Sigmoid colon (tissue), 4 donors: ENCODE measurements at regions not wholly inside any gene's neighbourhood (a gene's known extent, or its start where the extent isn't known, plus 50 kb on each side); places are given as distances from the start of the nearest gene placed in this dataset.
"Not testable (repeated sequence)": the region's sequence is repeated elsewhere in the genome, so short reads cannot be mapped to it uniquely, and the experiment has no call there.

Experiments
- EP300 ChIP-seq, 4 donors: sonication (generic); formaldehyde crosslinking; IDR thresholded peaks; one replicate each; pipeline ENCODE4 v1.6.1; 2017; ENCODE audit warnings: antibody characterized with exemption in 4 of 4
- TF ChIP-seq, protein P1 (sequence below), 4 experiments: fragments of 450-650 bp in 3 of 4; fragments of 200-600 bp in 1 of 4; IDR thresholded peaks; one replicate each; pipeline ENCODE4 v1.5.1; 2016 to 2019; ENCODE audit warnings: antibody characterized with exemption in 4 of 4, mild to moderate bottlenecking in 3 of 4, moderate library complexity in 2 of 4

DNA sequence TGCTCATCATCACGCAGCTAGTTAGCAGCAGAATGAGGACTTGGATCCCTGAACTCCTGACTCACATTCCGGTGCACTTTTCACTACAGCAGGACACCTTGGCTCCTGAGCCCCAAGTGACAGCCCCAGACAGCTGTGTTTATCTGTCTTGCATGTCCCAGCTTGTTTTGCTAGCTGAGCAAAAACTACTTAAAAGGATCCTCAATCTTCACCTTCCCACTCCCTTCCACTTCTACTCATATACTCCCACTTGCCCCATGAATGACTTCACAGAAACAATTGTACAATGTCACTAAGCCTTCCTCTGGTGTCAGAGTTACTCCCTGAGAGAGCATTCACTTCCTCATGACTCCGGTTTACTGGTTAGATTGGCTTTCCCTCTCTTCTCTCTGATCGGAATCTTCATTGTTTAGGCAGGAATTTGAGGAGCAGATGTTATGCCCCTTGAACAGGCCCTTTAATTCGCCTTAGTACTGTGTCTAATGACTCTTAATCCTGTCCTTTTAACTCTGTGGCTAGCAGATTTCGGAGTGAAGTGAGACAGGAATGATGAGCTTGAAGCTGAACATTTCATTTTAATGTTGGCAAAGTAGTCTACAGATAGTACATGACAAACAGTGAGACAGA, 587.2 kb upstream of the CHD1 start:
- TF ChIP-seq, protein P1, sequence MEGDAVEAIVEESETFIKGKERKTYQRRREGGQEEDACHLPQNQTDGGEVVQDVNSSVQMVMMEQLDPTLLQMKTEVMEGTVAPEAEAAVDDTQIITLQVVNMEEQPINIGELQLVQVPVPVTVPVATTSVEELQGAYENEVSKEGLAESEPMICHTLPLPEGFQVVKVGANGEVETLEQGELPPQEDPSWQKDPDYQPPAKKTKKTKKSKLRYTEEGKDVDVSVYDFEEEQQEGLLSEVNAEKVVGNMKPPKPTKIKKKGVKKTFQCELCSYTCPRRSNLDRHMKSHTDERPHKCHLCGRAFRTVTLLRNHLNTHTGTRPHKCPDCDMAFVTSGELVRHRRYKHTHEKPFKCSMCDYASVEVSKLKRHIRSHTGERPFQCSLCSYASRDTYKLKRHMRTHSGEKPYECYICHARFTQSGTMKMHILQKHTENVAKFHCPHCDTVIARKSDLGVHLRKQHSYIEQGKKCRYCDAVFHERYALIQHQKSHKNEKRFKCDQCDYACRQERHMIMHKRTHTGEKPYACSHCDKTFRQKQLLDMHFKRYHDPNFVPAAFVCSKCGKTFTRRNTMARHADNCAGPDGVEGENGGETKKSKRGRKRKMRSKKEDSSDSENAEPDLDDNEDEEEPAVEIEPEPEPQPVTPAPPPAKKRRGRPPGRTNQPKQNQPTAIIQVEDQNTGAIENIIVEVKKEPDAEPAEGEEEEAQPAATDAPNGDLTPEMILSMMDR (IDR thresholded peaks at IDR 0.05) = not testable (repeated sequence)
- TF ChIP-seq EP300 (IDR thresholded peaks at IDR 0.05) = not testable (repeated sequence)
